DMS 273 (cell line): ENCODE measurements at regions not wholly inside any gene's neighbourhood (a gene's known extent, or its start where the extent isn't known, plus 50 kb on each side); places are given as distances from the start of the nearest gene placed in this dataset.
"Not testable (repeated sequence)": the region's sequence is repeated elsewhere in the genome, so short reads cannot be mapped to it uniquely, and the experiment has no call there.

Experiments used
- DNase-seq: peaks from one replicate; lab custom pipeline; 2025; ENCODE audit not compliant: unreplicated experiment; lab: John Stamatoyannopoulos, UW

DNA sequence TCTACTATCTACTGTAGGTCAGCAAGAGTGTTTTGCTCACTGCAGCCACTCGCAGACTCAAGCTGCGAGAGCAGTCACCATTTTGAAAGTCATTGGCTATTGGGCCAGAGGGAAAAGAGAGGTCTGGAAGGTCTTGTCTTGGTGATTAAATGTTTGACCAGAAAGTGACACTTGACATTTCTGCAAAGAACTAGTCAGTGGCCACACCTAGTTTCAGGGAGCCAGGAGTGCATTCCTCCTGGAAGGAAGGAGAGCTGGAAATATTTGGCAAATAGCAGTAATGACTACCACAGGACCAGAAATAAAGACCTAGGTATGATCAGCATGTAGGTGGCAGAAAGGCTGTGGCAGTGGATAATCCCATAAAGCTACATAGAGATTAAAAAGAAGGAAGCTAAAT lies 440.0 kb upstream of the PLXNA2 start:
- no peak for DNase-seq

DNA sequence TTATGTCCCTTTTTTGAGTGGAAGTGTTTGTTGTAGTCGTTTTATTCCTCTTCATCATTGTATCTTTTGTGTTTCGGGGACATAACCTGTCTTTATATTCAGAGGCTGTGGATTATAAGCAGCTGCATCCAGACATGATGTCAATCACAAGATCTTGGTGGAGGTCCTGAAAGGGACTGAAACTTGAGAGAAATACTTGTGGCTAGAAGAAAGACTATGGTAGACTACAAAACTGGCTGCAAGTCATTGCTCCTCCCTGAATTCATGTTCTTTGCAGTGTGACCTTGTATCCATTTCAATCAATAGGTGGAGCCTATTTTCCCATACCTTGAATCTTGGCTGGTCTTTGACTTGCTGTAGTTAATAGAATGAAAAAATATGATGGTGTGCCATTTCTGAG lies 442.4 kb upstream of the PLXNA2 start:
- no peak for DNase-seq

DNA sequence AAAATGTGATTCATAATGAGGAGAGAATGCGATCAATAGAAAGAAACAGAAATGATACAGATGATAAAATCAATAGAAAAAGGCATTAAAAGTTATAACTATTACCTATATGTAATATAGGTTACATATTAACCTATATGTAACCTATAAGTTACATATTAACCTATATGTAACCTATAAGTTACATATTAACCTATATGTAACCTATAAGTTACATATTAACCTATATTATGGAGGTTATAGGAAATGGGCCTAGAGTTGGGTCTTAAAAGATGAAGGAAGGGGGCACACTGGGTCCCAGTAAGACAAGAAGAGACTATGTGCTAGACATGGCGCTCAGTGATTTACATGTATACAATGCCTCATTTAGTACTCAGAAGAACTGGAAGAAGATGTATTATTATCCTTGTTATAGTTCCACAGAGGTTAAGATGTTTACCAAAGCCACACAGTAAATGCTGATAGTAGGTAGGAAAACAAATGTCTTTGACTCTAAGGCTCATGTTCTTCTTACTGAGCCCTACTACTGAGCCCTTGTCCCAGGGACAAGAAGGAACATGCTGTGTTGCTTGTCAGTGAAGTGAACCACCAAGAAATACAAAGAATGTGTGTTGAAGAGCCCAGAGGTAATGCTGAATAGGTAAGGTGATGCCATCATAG lies 444.6 kb upstream of the PLXNA2 start:
- DNase-seq: no peak

DNA sequence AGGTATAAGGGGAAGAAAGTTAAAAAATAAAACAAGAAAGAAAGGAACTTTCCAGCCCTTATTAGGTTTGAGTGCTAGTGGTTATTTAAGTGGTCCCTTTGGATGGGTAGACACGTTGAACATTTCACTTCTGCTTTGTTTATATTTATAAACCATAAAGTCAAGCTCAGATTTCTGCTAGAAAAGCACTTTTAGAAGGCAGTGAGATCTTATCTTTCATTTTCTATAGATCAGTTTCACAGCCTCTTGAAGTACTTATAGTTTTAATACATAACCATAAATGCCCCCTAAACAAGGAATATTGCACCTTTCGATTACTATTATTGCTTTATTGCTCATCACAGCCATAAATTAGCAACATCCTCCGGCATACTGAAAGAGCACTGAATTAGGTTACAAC lies 446.8 kb upstream of the PLXNA2 start:
- DNase-seq: no peak

DNA sequence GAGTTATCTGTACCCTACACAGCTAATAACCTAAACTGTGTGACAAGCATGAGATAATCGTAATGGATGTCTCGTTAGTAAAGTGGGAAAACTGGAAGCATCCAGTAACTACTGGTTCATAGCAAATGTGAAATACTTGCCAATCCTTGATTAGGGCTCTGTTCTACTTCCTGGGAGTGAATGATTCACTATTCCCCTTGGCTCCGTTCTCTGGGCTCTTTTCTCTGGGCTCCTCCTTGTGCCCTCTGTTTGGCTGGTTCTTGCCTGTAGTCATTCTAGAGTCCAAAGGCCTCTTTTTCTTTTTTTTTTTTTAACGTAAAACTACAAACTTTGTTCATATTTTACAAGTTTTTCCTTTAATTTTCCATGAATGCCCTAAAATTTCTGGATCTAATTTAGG lies 465.8 kb upstream of the PLXNA2 start:
- DNase-seq: no peak

DNA sequence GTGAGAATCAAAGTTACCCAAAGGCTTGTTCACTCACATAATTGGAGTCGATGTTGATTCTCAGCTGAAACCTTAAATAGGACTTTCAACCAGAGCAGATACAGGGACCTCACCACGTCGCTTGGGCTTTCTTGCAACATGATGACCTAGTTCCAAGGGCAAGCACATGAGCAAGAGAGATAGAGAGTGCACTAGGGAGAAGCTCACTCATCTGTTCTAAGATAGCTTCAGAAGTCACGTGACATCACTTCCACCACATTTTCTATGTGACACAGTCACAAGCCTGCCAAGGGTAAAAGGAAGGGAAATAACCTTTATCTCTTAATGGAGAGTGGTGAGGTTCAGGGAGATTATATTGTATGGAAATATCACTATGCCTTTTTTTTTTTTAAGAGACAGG lies 470.1 kb upstream of the PLXNA2 start:
- no peak for DNase-seq

DNA sequence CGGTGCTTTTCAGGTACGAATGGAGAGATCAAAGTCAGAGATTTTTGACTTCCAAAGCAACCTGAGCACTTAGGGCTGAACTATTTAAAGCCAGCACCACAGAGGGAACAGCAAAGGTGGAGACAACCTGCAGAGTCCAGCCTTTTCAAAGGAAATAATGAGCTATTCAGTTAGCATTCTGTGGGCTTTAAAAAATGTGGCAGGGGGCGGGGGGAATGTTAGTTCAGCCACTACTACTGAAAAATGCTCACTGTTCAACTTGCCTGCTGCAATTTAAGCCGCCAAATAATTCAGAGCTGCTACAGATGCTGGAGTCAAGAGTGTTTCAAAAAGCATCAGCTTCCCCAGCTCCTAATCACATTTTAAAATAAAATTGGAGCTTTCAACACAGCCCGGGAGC lies 473.3 kb upstream of the PLXNA2 start:
- no peak for DNase-seq

DNA sequence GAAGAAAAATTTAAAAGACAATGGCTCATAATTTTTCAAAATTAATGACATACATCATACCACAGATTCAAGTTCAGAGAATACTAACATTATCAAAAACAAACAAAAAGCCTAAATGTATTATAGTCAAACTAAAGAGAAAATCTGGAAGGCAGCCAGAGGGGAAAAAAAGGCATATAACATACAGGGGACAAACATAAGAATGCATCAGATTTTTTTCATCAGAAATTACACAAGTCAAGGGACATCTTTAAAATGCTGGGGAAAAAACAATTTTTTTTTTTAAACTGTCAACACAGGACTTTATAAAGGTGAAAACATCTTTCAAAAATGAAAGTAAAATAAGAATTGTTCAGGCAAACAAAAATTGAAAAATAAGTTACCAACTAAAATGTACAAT lies 478.4 kb upstream of the PLXNA2 start:
- DNase-seq: no peak

DNA sequence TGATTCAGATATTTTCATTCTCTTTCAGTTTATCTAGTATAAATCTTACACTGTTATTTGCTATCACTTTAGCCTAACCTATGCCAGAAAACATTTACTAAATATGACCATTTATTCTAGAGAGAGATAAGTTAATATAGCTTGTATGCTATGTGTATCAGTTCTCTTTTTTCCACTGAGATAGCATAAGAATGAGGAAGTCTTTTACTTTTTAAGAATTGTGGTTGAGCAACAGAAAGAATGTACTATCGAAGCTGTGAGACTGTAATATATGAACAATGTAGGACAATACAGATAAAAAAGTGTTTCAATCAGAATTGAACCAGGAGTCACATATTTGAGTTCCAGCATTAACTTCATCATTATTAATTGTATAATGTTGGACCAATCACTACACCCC lies 479.9 kb upstream of the PLXNA2 start:
- DNase-seq: no peak

DNA sequence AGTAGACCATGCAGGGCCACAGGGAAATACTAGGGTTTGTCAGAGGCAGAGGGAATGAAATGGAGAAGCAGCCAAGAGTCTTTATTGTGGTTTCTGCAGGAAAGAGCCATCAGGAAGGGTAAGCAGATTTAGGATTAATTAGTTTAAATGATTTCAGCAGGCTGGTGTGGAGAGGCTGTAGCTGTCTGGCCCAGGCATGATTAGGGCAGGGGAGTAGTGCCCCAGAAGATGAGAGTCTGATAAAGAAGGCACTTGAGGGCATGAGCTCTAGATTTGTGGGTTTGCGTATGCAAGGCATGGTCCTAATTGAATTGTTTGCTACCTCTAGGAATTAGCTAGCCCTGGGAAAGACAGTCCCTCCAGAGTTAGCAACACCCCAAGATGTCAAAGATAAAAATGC lies 484.6 kb upstream of the PLXNA2 start:
- no peak for DNase-seq

DNA sequence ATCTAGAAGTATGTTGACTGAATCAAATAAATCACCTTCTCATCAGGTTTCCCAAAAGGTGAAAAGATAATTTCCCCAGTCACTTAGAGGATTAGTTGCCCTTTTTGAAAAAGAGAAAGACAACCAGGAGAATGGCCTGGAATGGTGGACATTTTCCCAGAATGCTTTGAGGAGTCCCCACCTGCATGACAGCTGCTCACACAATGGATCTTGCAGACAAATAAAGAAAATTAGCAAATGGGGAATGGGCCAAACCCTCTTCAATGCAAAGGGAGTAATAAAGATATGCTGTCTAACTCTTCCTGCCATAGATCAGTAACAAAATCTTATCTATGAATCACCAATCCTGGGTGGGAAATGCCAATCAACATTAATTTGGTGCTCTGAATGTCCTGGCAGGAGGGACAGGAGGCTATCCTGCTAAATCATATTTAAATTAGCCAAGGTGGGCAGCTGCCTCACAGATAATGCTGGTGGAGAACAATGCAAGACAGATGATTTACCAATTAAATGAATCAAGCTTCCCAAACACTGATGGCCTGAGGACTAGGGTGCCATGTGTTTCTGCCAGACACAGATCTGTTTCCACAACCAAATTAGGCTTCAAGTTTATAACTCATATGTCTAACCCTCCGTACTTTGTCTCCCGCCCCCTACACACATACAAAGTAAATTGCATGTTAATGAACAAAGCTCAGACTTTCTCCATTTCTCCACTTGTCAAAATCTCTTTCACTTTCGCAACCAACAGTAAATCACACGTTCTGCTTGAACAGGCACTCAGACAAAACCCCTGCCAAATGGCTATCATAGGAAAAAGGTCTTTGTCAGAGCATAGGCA lies 488.0 kb upstream of the PLXNA2 start:
- DNase-seq: peak; percentile 22

DNA sequence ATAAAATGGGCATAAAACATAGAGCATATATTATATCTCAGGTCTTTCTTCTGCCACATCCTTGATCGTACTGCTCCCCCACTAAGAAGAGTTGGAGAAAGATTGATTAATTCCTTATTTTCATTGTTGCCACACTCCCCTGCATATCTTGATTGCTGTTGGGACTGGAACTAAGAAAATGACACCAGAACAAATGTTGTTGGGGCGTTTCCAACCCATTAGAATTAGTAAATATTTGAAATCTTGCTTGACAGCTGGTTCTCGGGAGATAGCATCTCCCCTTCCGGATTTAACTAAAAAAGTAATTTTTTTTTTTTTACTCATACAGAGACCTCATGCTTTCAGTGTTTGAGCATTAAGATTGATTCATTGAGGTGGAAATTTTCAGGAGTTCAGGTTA lies 493.0 kb upstream of the PLXNA2 start:
- DNase-seq: peak; percentile 19

DNA sequence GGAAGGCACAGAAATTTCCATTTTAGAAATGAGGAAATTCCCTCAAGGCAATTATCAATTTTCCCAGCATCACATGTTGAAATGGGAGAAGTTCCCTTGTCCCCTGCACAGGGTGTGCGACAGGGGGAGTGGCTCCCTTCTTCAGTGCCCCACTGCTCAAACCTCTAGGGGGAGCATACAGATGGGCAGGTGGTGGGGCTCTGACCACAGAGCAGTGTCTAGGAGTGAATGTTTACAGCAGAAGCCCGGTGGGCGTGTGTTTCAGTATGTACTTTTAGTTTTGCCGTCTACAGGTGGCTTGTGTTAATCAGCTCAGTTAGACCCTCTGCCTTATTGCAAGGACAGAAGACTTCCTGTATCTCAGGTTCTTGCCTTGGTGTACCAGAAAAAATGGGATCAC lies 493.7 kb upstream of the PLXNA2 start:
- peak; percentile 24 for DNase-seq

DNA sequence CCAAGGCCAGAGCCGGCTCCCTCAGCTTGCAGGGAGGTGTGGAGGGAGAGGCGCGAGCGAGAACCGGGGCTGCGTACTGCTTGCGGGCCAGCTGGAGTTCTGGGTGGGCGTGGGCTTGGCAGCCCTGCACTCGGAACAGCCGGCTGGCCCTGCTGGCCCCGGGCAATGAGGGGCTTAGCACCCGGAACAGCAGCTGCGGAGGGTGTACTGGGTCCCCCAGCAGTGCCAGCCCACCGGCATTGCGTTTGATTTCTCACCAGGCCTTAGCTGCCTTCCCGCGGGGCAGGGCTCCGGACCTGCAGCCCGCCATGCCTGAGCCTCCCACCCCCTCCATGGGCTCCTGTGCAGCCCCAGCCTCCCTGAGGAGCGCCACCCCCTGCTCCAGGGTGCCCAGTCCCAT lies 495.5 kb upstream of the PLXNA2 start:
- not testable (repeated sequence) for DNase-seq

DNA sequence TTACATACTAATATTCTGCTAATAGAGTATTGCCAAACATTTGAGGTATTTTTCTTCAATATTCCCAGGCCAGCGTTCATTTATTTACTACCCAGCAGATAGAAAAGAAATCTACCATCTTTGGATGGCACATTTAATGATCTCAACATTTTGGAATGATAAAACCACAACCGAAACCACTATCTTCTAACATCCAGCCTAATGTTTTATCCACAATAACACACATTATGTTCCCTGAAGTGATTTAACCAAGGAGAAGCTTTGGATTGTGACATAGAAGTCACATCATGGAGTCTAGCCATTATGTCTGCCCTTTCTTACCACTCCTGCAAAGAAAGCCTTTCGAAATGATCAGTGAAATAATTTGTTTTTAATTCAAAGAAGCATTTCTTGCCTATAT lies 497.1 kb upstream of the PLXNA2 start:
- no peak for DNase-seq

DNA sequence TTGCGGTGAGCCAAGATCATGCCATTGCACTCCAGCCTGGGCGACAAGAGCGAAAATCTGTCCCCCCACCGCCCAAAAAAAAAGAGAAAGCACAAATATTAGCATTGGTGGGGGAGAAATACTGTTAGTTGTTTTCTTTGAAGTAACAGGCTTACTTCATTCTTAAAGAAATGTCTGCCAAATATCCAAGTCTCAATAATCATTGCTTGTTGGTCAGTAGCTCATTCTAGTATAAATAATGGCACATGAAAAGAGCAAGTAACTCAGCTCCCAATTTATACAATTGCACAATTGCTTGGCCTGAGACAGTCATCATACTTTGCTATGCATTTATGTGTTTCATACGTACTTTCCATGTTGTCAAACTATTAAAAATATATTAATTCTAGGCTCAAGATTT lies 499.2 kb upstream of the PLXNA2 start:
- no peak for DNase-seq

DNA sequence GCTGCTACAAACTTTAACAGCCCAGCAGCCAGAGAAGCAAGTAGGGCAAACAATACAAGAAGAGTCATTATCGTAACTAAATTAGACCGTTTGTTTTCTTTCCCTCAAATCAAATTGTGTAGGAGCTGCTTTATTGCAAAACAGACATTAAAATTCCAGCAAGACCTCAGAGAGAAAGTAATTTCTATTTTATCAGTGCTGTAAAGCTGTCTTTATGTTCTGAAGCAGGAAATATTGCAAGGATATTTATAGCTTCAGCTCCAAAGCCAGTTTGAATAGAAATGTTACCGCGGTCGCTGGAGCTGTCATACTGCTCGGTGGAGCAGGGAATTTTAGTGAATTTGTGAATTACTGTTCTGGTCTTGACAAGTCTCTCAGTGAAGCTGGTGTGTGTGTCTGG lies 503.8 kb upstream of the PLXNA2 start:
- no peak for DNase-seq

DNA sequence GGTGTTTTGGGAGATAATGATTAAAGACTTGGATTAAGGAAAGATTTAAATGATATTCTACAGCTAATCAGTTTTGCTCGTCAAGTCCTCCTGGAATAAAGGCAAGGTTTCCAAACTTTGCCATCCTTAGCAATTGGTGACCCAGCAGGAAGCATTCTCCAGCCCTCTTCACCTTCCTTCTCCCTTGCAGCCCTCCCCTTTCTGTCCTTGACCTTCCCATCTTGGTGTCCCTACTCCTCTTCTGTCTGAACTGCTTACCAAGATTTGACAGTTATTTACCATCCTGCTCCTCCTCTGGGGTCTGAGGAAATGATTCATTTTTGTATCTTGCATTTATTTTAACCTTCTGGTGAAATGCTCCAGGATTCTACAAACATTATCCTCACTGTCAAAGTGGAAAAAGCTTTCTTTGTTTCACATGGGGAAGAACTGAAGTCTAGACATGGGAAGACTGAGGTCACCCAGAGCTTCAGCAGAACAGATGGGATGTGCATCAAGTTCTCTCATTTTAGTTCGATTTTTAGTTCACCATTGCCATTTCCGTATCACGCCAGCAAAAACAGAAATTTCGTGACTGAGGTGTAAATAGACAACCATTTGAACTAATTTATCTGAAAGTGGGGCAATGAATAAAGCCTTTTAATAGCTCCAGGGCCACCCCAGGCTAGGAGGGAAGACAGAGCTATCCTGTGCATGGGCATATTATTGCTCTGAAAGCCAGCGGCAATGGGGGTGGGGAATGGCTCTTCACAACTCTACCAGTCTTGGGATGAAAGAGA lies 504.4 kb upstream of the PLXNA2 start:
- no peak for DNase-seq

DNA sequence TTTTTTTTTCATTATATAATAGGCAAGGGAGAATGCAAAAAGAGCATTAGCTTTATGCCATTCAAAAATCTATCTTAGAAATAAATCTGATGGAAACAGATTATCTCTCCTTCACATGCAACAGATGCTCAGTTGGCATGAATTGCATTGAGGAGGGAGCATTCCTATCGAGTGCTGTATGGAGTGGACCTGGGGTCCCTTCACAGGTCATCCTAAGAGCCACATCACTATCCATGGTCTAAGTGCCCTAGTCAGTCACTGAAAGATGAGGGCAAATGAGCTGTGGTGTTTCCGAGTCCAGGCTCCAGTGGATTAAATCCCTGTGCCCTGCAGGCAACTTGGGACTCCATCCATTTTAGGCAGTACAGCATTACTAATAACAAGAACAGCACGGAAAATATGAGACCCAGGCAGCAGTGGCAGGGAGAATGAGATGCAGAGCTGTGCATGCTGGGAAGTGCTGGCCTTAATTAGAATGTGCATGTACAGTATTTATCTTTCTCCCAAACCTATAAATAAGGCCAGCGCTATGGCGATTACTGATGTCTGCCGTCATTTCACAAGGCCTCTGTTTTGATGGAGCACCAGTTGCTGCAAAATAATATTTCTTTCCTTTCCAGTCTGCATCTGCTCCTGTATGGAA lies 512.3 kb upstream of the PLXNA2 start:
- DNase-seq: no peak

DNA sequence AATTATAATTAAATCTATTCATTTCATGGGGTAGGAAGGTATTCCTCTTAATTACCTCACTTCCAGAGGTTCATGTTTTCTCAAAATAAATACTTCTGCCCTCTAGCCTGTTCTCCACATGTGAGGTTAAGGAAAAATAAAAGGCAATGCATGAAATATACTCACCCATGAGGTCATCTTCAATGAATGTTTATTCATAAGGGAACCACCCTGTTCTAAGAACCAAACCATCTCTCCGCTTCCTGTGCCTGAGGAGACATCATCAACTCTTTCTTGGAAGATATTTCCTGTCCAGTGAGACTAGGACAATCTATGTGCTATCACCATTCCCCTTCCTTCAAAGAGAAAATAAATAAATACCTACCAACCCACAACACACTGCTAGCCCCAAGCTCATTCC lies 513.7 kb upstream of the PLXNA2 start:
- no peak for DNase-seq

DNA sequence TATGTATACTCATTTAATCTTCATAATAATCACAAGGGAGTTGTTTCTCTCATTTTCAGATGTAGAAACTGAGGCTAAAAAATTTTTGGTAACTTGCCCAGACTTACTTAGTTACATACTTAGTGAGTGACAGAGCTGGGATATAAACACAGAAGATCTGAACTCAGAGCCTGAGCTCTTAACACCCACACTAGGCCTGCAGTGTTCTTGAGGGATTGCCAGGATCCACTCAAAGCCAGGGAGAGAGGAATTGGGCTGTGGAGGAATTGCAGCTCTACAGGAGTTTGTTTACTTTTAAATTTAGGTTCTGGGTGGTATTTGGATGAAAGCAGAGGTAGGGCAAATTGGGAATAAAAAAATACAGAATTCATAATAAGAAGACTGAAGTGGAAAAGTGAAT lies 515.1 kb upstream of the PLXNA2 start:
- no peak for DNase-seq

DNA sequence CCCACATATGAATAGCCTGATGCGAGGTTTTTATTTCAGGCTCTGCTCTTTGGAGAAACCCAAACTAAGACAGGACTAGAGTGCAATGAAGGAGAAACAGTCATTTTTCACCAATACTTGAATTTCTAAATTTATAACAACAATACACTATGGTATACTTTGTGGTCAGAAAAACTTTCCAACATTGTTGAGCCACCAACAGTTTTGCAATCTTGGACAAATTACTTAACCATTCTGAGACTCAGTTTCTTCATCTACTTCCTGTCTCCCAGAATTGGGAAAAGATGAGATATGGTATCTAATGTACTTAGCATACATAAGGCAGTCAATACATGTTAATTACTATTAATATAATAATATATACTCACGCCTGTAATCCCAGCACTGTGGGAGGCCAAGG lies 519.8 kb upstream of the PLXNA2 start:
- no peak for DNase-seq
